ENCODE measurements at regions not wholly inside any gene's neighbourhood (a gene's known extent, or its start where the extent isn't known, plus 50 kb on each side); places are given as distances from the start of the nearest gene placed in this dataset.

- TF ChIP-seq, protein P1, sequence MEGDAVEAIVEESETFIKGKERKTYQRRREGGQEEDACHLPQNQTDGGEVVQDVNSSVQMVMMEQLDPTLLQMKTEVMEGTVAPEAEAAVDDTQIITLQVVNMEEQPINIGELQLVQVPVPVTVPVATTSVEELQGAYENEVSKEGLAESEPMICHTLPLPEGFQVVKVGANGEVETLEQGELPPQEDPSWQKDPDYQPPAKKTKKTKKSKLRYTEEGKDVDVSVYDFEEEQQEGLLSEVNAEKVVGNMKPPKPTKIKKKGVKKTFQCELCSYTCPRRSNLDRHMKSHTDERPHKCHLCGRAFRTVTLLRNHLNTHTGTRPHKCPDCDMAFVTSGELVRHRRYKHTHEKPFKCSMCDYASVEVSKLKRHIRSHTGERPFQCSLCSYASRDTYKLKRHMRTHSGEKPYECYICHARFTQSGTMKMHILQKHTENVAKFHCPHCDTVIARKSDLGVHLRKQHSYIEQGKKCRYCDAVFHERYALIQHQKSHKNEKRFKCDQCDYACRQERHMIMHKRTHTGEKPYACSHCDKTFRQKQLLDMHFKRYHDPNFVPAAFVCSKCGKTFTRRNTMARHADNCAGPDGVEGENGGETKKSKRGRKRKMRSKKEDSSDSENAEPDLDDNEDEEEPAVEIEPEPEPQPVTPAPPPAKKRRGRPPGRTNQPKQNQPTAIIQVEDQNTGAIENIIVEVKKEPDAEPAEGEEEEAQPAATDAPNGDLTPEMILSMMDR (IDR thresholded peaks at IDR 0.05; ENCODE audit: low read depth, low read length) = no peak
Measured at GRCh38 chr1:114037631-114037890, 58.3 kb downstream of the OLFML3 start.

GRCh38 chr1:114037962-114038816 is 58.9 kb downstream of the OLFML3 start:
- TF ChIP-seq, protein P1 (IDR thresholded peaks at IDR 0.05; ENCODE audit: low read depth, low read length) = no peak
- in situ Hi-C loops (cut with HindIII; ENCODE audit: low sequenced_read_pairs) = no loop called here

More at GRCh38 chr1:114037631-114037890, 58.3 kb downstream of the OLFML3 start:
- H3K4me3 ChIP-seq (ENCODE audit: low read depth, low read length) = no peak overlapping the region
- DNase-seq (ENCODE audit: low read depth, low spot score) = no peak
- in situ Hi-C loops (cut with HindIII; ENCODE audit: low sequenced_read_pairs) = no loop called here

More at GRCh38 chr1:114037962-114038816, 58.9 kb downstream of the OLFML3 start:
- no peak for DNase-seq (ENCODE audit: low read depth, low spot score)
- H3K4me3 ChIP-seq (ENCODE audit: low read depth, low read length) = no peak overlapping the region
